Left renal pelvis (tissue), 4 donors: ENCODE measurements at regions not wholly inside any gene's neighbourhood (a gene's known extent, or its start where the extent isn't known, plus 50 kb on each side); places are given as distances from the start of the nearest gene placed in this dataset.

Experiments used
- DNase-seq, 4 donors: peaks; one replicate each; pipeline ENCODE4 v3.0.0-alpha.2; 2013; ENCODE audit warnings: low read depth in 4 of 4, low spot score in 3 of 4

DNA sequence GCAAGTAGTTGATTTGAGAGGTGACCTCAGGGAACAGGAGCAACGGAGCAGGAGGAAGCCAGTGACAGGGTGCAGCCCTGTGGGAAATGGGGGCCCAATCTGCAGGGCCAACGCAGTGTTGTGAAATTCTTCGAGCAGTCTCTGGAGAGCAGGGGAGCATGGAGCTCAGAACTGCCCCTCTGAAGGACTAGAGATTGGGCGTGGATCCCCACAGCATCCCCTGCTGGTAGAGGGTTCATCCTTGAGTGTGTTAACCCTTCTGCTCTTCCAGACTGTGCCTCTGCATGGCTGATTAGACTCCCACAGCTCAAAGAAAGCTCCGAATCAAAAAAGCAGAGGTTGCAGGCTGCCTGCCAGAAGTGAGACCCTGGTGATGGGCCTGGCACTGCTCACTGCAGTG lies 77.9 kb upstream of the UQCRFS1 start:
- no peak for DNase-seq

DNA sequence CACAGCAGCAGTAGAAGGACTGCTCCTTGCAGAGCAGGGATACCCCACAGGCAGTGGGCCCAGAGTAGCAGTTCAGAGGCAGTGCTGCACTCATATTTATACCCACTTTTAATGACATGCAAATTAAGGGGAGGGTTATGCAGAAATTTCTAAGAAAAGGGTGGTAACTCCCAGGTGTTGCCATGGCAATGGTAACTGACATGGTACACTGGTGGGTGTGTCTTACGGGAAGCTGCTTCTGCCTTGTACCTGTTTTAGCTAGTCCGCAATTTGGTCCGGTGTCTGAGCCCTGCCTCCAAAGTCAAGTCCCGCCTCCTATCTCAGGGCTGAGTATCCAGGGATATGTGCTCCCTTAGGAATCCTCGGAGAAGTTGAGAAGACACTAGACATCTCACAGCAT lies 79.2 kb upstream of the UQCRFS1 start:
- DNase-seq = no peak

DNA sequence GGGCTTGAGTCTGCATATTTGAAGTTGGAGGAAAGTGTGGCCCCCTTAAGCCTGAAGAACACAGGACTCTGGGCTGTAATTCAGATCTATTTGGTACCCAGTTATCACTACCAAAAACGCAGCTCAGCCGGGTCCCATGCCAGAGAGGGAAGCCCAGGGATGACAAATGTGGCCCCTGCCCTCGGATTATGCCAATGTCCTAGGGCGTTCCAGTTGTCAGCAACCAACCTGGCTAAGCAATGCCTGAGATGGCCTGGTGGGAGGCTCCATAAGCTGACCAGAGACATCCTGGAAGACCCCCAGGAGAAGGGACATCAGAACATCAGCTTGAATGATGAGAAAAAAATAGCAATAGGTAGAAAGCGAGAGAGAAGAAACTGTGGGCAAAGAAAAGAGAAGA lies 79.6 kb upstream of the UQCRFS1 start:
- no peak for DNase-seq

DNA sequence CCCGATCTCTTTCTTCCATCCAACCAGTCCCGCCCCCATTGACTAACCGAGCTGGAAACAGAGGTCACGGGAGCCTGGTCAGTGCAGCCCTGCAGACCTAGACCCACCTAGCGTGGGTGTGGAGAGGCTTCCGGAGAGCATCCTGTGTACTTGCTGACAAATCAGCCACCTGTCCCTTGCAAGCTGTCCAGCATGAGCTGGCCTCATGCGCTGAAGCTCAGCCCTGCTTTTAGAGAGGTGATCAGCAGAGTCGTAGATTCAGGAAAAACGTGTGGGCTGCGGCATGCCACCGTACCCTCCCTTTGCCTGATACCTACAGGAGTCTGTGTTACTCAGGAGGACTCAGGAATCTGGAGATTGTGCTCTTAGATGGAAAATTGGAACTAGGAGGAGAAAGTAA lies 80.3 kb upstream of the UQCRFS1 start:
- no peak for DNase-seq

DNA sequence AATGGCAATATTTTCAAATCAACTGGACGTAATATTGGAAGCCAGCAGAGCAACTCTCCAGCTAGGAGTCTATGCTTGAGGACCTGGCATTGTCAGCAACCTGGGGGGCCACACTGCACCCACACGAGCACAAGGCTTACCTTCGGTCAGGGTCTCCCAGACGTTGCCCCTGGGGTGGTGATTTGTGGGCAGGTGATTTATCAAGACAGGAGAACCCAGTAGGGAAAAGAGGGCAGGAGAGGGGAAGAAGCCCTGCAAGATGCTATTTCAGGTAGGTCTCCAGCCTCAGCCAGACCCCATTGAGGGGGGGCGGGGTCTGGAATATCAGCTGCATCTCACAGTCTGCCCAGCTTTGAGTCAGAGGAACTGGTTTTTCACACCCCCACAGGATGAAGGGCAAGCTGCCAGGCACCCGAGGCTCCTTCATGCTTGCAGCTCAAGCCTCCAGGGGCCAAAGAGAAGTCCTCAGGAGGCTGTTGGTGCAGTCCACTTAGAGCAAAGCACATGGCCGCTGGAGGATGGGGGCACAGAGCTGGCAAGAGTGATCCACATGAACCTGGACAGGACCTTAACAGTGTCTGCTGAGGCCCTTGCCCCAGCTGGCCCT lies 80.9 kb upstream of the UQCRFS1 start:
- no peak for DNase-seq

DNA sequence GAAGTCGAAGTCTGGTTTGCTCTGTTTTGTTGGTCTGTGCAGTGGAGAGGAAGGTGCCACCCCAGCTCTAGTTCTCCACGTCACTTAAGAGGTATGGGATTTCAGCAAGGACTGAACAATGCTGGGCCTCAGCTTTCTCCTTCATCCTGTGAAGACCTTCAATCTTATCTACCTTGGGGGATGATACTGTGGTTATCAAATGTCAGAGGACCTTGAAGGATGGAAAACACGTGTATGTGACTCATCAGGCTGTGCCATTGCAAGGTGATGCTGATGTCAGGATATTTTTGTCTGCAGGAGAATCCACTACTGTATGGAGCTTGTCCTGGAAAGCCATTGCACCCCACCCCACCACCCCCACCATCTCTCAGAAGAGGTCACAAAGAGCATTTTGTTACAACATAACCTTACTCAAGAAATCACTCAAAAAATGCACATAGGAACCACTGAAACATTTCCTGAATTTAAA lies 81.4 kb upstream of the UQCRFS1 start:
- no peak for DNase-seq

DNA sequence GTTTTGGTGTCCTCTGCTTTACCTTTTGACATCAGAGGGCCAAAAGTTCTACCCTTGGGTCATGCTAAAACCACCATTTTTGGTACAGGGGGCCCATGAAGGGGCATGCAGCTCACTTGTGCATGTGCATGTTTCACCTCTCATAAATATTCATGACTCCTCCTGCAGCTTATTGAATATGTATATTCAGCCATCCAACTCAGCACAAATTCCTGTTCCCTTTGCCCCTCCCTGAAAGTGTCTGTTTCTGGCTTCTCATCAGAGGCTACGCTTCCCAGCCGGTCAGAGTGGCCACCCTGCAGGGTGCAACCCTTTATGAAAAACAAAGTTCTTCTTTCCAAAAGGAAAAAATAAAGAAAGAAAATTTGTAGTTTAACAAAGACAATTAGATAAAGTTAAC lies 82.3 kb upstream of the UQCRFS1 start:
- no peak for DNase-seq

DNA sequence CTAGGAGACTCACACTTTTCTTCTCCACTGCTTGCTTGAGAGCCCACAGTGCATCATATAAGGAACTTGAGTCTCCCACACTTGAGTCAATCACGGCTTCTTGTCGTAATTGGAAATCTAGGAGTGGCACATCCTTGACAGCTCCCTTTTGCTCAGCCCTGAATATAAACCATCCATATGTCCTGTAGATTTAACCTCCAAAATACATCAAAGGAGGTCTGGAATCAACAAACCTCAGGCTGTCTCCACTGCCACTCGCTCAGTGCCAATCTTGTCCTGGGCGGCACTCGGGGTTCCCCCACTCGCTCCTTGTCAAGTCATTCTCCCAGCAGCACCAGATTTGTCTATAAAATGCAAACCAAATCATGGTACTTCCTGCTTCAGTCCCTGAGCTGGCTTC lies 84.4 kb upstream of the UQCRFS1 start:
- DNase-seq = no peak

DNA sequence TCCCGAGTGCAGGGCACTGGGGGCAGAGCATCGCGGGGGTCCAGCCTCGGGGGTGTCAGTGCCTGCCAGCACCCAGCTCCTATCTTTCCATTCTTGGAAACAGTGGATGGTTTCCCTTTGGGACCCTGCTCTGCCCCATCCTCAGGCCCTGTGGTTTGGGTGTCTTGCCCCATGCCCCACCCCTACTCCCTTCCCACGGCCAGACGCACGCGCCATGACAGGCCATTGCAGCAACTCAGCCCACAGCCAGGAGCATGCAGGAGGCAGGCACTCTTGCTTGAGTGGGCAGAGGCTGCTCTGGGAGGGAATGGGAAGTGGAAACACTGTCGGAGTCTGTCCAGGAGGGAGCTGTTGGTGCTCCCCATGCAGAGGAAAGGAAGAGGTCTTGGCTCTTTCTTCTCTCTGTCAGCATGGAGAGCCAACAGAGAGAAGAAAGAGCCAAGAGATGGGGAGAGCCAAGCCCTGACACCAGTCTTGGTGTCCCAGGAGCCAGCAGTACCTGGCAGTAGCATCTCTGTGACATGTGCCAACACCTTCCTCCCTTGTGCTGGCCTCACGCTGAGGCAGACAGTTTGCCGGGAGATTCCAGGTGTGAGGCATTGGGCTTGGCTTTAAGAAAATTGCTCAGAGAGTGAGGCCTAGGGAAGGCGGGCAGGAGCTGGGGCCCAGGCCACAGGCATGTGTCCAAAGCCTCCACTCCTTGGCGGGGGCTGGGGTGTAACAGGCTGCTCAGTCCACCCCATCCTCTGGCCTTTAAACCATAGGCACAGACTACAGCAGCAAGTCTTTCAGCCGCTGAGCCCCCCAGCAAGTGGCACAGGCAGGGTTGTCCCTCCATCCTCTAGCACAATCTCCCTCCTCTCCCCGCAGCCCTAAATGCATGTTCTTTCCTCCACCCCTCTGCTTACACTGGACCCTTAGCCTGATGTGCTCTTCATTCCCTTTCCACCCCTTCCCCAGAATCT lies 86.7 kb upstream of the UQCRFS1 start:
- DNase-seq = no peak

DNA sequence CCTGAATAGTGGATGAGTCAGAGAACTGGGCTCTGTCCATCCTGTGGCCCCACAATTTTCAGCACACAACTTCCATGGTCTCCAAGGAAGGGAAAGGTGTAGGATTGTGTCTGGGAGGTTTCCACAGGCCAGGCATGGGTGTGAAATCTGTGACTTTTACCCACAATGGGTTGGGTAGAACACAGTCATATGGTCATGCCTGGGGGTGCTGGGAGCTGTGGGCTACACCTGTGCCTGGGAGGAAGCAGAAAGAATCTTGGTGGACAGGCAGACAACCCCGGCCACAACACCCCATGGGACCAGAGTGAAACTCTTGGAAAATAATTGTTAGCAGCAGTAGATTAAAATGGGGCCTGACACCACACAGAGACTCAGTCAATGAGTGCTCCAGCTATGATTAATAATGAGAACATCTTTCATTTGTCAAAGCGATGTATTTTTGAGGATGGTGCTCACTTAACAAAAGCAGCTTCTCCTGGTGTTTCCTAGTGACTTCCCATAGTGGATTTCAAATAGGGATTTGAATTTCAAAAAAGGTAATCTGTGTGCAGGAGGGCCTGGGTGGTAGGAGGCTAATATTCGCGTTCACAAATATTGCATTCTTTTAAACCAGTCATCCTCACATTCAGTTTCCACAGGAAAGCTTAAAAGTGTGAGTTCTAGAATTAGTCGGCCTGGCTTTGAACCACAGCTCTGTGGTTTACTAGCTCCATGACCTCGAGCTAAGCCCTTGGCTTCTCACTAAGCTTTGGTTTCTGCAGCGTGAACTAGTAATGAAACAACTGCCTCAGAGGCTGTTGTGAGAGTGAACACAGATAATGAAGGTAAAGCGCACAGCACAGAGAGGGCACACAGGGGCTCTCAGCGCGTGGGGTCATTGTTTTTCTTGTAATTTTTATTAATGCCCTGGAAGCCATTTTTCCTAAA lies 89.3 kb upstream of the UQCRFS1 start:
- DNase-seq = no peak

DNA sequence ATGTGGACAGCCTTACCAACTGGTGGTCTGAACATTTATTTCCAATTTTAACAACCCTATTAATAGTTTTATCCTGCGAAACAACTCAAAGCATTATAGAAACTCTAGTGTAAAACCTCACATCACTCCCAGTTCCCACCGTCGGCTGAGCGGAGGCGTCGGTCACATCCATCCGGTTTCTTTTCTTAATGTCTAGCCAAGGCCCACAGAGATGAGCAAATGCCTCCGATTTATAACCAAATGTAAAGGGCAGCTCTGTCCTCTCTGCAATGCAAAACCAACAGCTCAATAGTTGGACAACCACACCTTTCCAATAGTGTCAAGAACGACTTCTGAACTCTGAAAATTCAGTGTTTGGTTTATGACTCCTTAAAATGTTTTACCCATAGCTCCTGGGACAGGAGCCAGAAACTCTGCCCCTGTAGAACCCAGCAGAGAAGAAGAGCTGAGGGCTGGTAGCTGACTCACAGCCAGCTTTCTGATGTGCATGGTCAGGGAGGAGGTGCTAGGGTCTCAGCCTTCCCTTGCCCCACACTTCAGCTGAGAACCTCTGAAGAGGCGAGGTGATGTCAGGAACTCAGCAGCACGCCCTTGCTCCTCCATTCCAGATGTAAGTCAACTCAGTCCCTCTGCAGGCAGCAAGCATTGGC lies 90.2 kb upstream of the UQCRFS1 start:
- DNase-seq = no peak

DNA sequence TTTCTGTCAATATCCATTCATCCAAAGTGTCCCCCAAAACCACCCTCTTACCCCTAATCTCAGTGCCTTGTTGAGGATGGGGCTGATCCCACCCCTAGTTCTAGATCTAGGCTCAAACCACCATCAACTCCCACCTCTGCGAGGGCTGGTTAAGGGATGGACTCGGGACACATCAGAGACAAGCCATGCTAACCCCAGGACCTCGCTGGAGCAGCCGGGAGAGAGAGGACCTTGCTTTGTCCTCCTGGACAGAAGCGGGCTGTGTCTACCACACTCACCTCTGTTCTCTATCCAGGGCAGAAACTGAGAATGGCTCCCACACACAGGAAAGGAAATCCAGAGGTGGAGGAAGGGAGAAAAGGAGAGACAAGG lies 90.8 kb upstream of the UQCRFS1 start:
- no peak for DNase-seq

DNA sequence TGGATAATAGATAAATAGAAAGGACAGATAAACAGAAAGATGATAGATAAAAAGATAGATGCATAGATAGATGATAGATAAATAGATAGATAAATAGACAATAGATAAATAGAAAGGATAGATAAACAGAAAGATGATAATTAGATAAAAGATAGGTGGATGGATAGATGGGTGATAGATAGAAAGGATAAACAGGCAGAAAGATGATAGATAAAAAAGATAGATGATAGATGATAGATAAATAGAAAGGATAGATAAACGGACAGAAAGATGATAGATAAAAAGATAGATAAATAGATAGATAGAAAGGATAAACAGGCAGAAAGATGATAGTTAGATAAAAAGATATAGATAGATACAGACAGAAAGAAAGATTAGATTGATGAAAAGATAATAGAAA lies 92.3 kb upstream of the UQCRFS1 start:
- no peak for DNase-seq

DNA sequence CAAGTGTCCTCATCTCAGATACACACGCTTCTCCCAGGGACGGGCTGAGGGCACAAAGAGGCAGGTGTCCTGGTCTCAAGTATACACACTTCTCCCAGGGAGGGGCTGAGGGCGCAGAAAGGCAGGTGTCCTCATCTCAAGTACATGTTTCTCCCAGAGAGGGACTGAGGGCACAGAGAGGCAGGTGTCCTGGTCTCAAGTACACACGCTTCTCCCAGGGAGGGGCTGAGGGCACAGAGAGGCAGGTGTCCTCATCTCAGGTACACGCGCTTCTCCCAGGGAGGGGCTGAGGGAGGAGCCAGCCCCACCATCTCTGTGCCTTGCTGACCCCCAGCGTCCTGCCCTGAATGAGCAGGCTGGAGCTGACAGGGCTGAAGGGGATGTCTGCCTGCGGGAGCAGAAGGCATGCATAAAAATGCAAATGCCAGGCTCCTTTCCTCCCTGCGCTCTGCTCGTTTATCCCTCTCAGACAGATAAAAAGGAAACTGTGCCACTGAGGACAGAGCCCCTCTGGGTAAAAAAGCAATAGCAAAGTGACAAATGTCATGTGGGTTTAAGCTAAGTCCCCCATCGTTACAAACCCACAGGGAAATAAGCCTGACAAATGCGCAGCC lies 96.1 kb upstream of the UQCRFS1 start:
- DNase-seq = no peak

DNA sequence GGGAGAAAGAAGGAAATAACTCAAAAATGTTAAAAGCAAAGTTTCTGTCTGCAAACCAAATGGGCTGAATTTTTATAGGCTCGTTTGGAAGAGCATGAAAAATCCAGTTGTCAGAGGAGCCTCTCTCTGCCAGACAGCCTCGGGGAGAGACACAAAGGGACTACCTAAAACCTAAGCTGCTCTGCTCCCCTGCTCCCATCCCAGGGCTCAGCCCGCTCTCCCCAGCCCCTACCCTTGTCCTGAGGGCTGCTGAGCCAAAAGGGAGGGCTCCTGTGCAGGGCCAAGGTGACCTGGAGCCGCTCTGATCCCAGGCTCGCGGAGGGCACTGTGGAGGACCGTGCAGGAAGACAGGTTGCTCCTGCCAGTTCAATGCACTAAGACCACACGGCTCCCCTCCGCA lies 96.7 kb upstream of the UQCRFS1 start:
- no peak for DNase-seq

DNA sequence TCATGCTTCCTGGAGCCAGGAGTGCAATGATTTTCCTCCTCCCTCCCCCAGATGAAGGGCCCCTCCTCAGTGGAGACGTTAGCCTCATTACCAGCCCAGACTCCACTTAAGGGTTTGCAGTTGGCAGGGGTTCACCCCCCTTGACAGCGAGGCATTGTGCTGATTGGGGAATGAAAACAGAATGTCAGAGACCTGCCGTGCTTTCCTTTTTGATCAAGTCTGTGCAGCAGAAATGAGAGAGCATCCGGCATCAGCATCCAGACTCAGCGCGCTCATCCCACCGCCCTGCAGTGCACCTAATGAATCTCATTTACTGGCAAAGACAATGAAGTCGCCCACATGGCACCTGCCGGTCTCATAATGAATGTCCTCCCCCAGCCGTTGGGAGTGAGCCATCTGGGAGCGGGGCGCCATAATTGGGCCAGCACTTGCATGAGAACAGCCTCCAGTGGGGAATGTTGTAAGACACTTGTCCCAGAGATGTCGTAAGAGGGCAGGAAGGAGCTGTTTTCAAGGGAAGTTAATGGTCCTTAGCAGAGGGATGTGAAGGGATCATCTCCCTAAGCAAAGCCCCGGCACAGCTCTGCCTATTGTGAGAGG lies 98.3 kb upstream of the UQCRFS1 start:
- no peak for DNase-seq

DNA sequence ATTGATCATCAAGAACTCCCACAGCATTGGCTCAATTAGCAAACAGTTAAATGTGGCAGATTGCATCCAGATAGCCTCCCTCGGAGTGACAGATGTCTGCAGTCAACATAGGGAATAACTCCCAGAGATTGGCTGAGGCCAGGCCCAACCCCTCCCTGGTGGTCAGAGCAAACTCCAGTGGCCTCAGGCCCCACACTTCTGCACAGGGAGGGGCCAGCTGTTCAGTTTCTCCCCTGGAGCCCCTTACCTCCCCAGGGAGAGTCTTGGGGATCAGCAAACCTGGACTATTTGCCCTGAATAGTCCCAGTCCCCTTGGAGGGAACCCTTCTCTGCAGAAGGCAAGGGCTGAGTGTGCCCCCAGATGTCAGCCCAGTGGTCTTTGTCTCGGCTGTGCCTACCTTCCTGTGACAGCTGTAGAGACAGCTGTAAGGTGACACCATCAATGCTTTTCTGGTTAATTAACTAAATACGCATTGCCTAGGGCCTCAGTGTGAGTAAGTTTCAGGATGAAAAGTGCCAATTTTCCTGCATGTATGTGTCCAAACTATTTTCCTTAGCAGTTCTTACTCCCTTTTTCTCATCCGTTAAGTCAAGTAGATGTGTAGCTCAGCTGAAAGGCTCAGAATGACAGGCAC lies 102.7 kb upstream of the UQCRFS1 start:
- DNase-seq = no peak

DNA sequence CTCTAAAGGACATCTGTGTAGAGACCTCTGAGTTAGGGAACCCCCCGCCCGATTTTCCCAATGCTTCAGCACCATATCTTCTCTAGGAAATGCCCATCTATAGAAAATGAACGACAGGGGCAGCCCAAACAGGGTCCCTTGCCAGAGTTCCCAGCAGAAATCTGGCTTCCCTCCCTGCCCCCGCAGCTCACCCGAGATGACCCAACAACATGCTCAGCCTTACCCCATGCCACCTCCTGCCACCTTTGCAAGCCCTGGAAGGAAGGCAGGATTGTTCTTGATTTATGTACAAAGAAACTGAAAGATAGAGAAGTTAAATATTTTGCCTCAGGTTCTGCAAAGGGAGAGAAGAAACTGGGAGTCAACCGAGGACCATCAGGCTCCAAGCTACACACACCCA lies 105.6 kb upstream of the UQCRFS1 start:
- no peak for DNase-seq

DNA sequence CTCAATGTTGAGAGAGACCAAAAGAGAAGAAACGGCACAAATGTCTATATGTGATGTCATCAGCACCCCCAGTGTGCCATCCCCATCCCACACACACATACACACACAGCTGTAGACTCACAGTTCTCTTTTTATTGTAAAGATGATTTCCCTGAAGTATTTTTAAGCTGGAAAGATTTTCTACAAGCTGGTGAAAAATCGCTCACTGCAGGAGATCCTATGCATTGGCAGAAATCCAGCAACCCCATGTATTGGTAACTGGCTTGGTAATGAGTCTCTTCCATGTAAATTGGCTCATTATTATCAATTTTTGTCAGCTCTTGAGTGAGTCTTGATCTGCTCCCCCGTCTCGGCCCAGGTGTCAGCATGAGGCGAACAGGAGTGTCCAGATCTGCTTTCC lies 107.1 kb upstream of the UQCRFS1 start:
- no peak for DNase-seq
